Stimulated activated memory B cell treated with anti-CD40 and anti-IgM and Interleukin-4, amounts not matched to agents 10 μg/mL and 1 μg/mL and 100 μg/mL, for 72 hours (primary cell): ENCODE measurements at regions not wholly inside any gene's neighbourhood (a gene's known extent, or its start where the extent isn't known, plus 50 kb on each side); places are given as distances from the start of the nearest gene placed in this dataset.

Experiments
- ATAC-seq: fragments of 150-1000 bp; cut with Tn5 transposase; 2 replicates; pipeline ENCODE4 v1.10.0; 2021
- H3K27ac Mint-ChIP-seq: one replicate; pipeline ENCODE4 v1.8.0; 2022; ENCODE audit warnings: mild to moderate bottlenecking, mixed read lengths
- H3K27me3 Mint-ChIP-seq: one replicate; pipeline ENCODE4 v1.8.0; 2022; ENCODE audit warnings: mixed read lengths
- H3K36me3 Mint-ChIP-seq: one replicate; pipeline ENCODE4 v1.8.0; 2022; ENCODE audit warnings: mixed read lengths
- H3K4me1 Mint-ChIP-seq: one replicate; pipeline ENCODE4 v1.8.0; 2022; ENCODE audit warnings: mixed read lengths
- H3K4me3 Mint-ChIP-seq: one replicate; pipeline ENCODE4 v1.8.0; 2022; ENCODE audit warnings: mild to moderate bottlenecking, moderate library complexity, mixed read lengths
- H3K9me3 Mint-ChIP-seq: one replicate; pipeline ENCODE4 v1.8.0; 2022; ENCODE audit warnings: mixed read lengths

- Mint-ChIP-seq H3K9me3 (peaks cover 3% of the 10 kb centered on the region), H3K4me1 (no peaks in the 10 kb centered on the region), H3K36me3 (no peaks in the 10 kb centered on the region)
Measured at GRCh38 chr18:65399091-65399490, 351.7 kb upstream of the CDH7 start.

GRCh38 chr18:65398347-65399075 lies 352.3 kb upstream of the CDH7 start:
- Mint-ChIP-seq H3K36me3 (no peaks in the 10 kb centered on the region), H3K9me3 (peaks cover 3% of the 10 kb centered on the region), H3K27me3 (no peaks in the 10 kb centered on the region), H3K27ac (no peak overlapping the region), H3K4me3 (no peak overlapping the region), H3K4me1 (no peaks in the 10 kb centered on the region)
- ATAC-seq = no peak

More at GRCh38 chr18:65399091-65399490, 351.7 kb upstream of the CDH7 start:
- no peak overlapping the region for H3K4me3 Mint-ChIP-seq
- H3K27me3 Mint-ChIP-seq = no peaks in the 10 kb centered on the region
- no peak for ATAC-seq
- H3K27ac Mint-ChIP-seq = no peak overlapping the region

GRCh38 chr18:65380986-65381385 lies 369.8 kb upstream of the CDH7 start:
- Mint-ChIP-seq H3K9me3 (peaks cover 3% of the 10 kb centered on the region), H3K27me3 (no peaks in the 10 kb centered on the region), H3K36me3 (no peaks in the 10 kb centered on the region), H3K4me3 (no peak overlapping the region), H3K4me1 (no peaks in the 10 kb centered on the region), H3K27ac (no peak overlapping the region)
- no peak for ATAC-seq

- Mint-ChIP-seq H3K36me3 (no peaks in the 10 kb centered on the region), H3K4me3 (no peak overlapping the region), H3K9me3 (peaks cover 3% of the 10 kb centered on the region), H3K27me3 (no peaks in the 10 kb centered on the region), H3K27ac (no peak overlapping the region), H3K4me1 (no peaks in the 10 kb centered on the region)
- no peak for ATAC-seq
Measured at GRCh38 chr18:65380571-65380970, 370.2 kb upstream of the CDH7 start.

- Mint-ChIP-seq H3K27me3 (no peaks in the 10 kb centered on the region), H3K27ac (no peak overlapping the region), H3K4me3 (no peak overlapping the region), H3K4me1 (no peaks in the 10 kb centered on the region), H3K9me3 (no peaks in the 10 kb centered on the region), H3K36me3 (no peaks in the 10 kb centered on the region)
- no peak for ATAC-seq
Measured at GRCh38 chr18:65372904-65373303, 377.9 kb upstream of the CDH7 start.

- Mint-ChIP-seq H3K9me3 (no peaks in the 10 kb centered on the region), H3K27ac (no peak overlapping the region), H3K27me3 (no peaks in the 10 kb centered on the region), H3K36me3 (no peaks in the 10 kb centered on the region), H3K4me1 (no peaks in the 10 kb centered on the region), H3K4me3 (no peak overlapping the region)
- ATAC-seq = no peak
Measured at GRCh38 chr18:65365245-65365980, 385.4 kb upstream of the CDH7 start.

GRCh38 chr18:65363911-65364632 lies 386.7 kb upstream of the CDH7 start:
- H3K4me1 Mint-ChIP-seq = no peaks in the 10 kb centered on the region
- no peak overlapping the region for H3K4me3 Mint-ChIP-seq
- H3K27ac Mint-ChIP-seq = no peak overlapping the region
- H3K27me3 Mint-ChIP-seq = no peaks in the 10 kb centered on the region
- no peaks in the 10 kb centered on the region for H3K9me3 Mint-ChIP-seq
- no peaks in the 10 kb centered on the region for H3K36me3 Mint-ChIP-seq
- ATAC-seq = no peak

- no peak overlapping the region for H3K4me3 Mint-ChIP-seq
- no peaks in the 10 kb centered on the region for H3K27me3 Mint-ChIP-seq
- H3K36me3 Mint-ChIP-seq = no peaks in the 10 kb centered on the region
- H3K4me1 Mint-ChIP-seq = no peaks in the 10 kb centered on the region
- no peak for ATAC-seq
- peaks cover 2% of the 10 kb centered on the region for H3K9me3 Mint-ChIP-seq
- no peak overlapping the region for H3K27ac Mint-ChIP-seq
Measured at GRCh38 chr18:65363011-65363410, 387.8 kb upstream of the CDH7 start.

- H3K9me3 Mint-ChIP-seq = peaks cover 2% of the 10 kb centered on the region
- H3K4me1 Mint-ChIP-seq = no peaks in the 10 kb centered on the region
- no peak for ATAC-seq
- no peaks in the 10 kb centered on the region for H3K27me3 Mint-ChIP-seq
- H3K4me3 Mint-ChIP-seq = no peak overlapping the region
- H3K36me3 Mint-ChIP-seq = no peaks in the 10 kb centered on the region
- no peak overlapping the region for H3K27ac Mint-ChIP-seq
Measured at GRCh38 chr18:65359479-65359878, 391.3 kb upstream of the CDH7 start.

- Mint-ChIP-seq H3K4me1 (no peaks in the 10 kb centered on the region), H3K36me3 (no peaks in the 10 kb centered on the region), H3K4me3 (no peak overlapping the region), H3K27me3 (no peaks in the 10 kb centered on the region), H3K9me3 (peaks cover 2% of the 10 kb centered on the region), H3K27ac (no peak overlapping the region)
- no peak for ATAC-seq
Measured at GRCh38 chr18:65358306-65358705, 392.5 kb upstream of the CDH7 start.

- Mint-ChIP-seq H3K4me1 (no peaks in the 10 kb centered on the region), H3K36me3 (no peaks in the 10 kb centered on the region), H3K27me3 (no peaks in the 10 kb centered on the region), H3K27ac (no peak overlapping the region), H3K4me3 (no peak overlapping the region), H3K9me3 (no peaks in the 10 kb centered on the region)
- ATAC-seq = no peak
Measured at GRCh38 chr18:65352186-65352585, 398.6 kb upstream of the CDH7 start.

- H3K27me3 Mint-ChIP-seq = no peaks in the 10 kb centered on the region
- H3K36me3 Mint-ChIP-seq = no peaks in the 10 kb centered on the region
- no peak for ATAC-seq
- H3K9me3 Mint-ChIP-seq = no peaks in the 10 kb centered on the region
- no peak overlapping the region for H3K27ac Mint-ChIP-seq
- no peak overlapping the region for H3K4me3 Mint-ChIP-seq
- no peaks in the 10 kb centered on the region for H3K4me1 Mint-ChIP-seq
Measured at GRCh38 chr18:65349635-65350034, 401.2 kb upstream of the CDH7 start.

GRCh38 chr18:65347446-65347845 lies 403.4 kb upstream of the CDH7 start:
- Mint-ChIP-seq H3K27ac (no peak overlapping the region), H3K4me3 (no peak overlapping the region), H3K9me3 (peaks cover 3% of the 10 kb centered on the region), H3K27me3 (no peaks in the 10 kb centered on the region), H3K4me1 (no peaks in the 10 kb centered on the region), H3K36me3 (no peaks in the 10 kb centered on the region)
- ATAC-seq = no peak

- Mint-ChIP-seq H3K4me1 (no peaks in the 10 kb centered on the region), H3K27ac (no peak overlapping the region), H3K27me3 (no peaks in the 10 kb centered on the region), H3K36me3 (no peaks in the 10 kb centered on the region), H3K9me3 (peaks cover 3% of the 10 kb centered on the region), H3K4me3 (no peak overlapping the region)
- no peak for ATAC-seq
Measured at GRCh38 chr18:65346086-65346485, 404.7 kb upstream of the CDH7 start.

- Mint-ChIP-seq H3K36me3 (no peaks in the 10 kb centered on the region), H3K27me3 (no peaks in the 10 kb centered on the region), H3K27ac (no peak overlapping the region), H3K4me1 (no peaks in the 10 kb centered on the region), H3K4me3 (no peak overlapping the region), H3K9me3 (peaks cover 3% of the 10 kb centered on the region)
- no peak for ATAC-seq
Measured at GRCh38 chr18:65343571-65343970, 407.2 kb upstream of the CDH7 start.

- Mint-ChIP-seq H3K4me3 (no peak overlapping the region), H3K27me3 (no peaks in the 10 kb centered on the region), H3K4me1 (no peaks in the 10 kb centered on the region), H3K36me3 (no peaks in the 10 kb centered on the region), H3K27ac (no peak overlapping the region), H3K9me3 (no peaks in the 10 kb centered on the region)
- no peak for ATAC-seq
Measured at GRCh38 chr18:65336411-65336810, 414.4 kb upstream of the CDH7 start.
